ENCODE measurements at regions not wholly inside any gene's neighbourhood (a gene's known extent, or its start where the extent isn't known, plus 50 kb on each side); places are given as distances from the start of the nearest gene placed in this dataset.
A peak's percentile ranks its signal among the peaks of the same experiment; 100 is the strongest.

DNA sequence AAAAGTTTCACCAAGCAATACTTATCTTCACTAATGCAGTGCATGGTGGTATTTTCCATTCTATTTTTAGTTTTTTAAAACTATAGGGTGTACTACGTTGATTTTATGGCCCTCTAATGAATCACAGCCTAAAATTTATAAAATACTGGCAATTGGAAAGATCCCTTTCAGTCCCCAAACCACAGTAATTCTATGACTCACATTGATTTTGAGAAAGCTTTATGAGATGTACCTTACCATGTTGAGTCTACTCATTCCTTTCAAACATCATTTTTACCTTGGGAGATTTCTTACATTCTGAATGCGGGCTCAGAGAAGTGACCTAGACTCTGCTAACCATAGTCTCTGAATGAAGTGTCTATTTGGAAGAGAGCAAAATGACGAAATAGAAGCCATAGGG is 141.6 kb downstream of the GPR85 start:
- Histone ChIP-seq H2AK5ac (ENCODE audit: low read depth, low read length) (no peak overlapping the region), H2BK5ac (ENCODE audit: low read depth, low read length) (no peak overlapping the region), H2BK12ac (ENCODE audit: low read depth, low read length) (no peak overlapping the region), H2BK20ac (ENCODE audit: low read length) (no peak overlapping the region), H2BK15ac (ENCODE audit: low read length) (no peak overlapping the region), H4K20me1 (replicated peaks in 1 of 2; ENCODE audit: control insufficient read depth in 1 of 2, insufficient read depth in 2 of 2, low read length in 2 of 2) (no peaks in the 10 kb centered on the region), H3K27me3 (replicated peaks in 1 of 4; ENCODE audit: control insufficient read depth in 3 of 4, extremely low read depth in 1 of 4, insufficient read depth in 3 of 4, low read length in 3 of 4) (no peaks in the 10 kb centered on the region), H3K4me3 (ENCODE audit: extremely low read depth in 1 of 4, insufficient read depth in 2 of 4, low read depth in 3 of 4, low read length in 4 of 4) (no peak overlapping the region), H4K5ac (ENCODE audit: insufficient read length, low read depth, low read length) (no peak overlapping the region), H3K4me1 (replicated peaks in 1 of 4; ENCODE audit: control insufficient read depth in 3 of 4, insufficient read depth in 4 of 4, low read length in 3 of 4) (peaks cover 0 to 5% (median 4%) of the 10 kb centered on the region in 4 experiments; a peak in 4 of 7 replicates), H3K23ac (ENCODE audit: insufficient read length) (no peak overlapping the region), H4K8ac (ENCODE audit: extremely low read depth, insufficient read depth, low read length) (no peak overlapping the region), H3K14ac (ENCODE audit: insufficient read length) (no peak overlapping the region), H3K27ac (ENCODE audit: low read depth, low read length) (no peak overlapping the region), H2AFZ (ENCODE audit: low read length) (peak overlapping the region; percentile 23; the same call in 1 of the 2 replicates), H3K9ac (replicated peaks in 1 of 4; ENCODE audit: extremely low read depth in 1 of 4, low read depth in 3 of 4, low read length in 3 of 4) (no peak overlapping the region), H3K79me1 (ENCODE audit: low read depth, low read length) (no peaks in the 10 kb centered on the region), H3K4me2 (ENCODE audit: insufficient read depth in 1 of 2, low read depth in 2 of 2, low read length in 2 of 2) (no peak overlapping the region), H3K4ac (replicated peaks; ENCODE audit: insufficient read length, low read depth, low read length) (no peak overlapping the region), H2BK120ac (replicated peaks; ENCODE audit: low read depth, low read length) (no peak overlapping the region), H3K36me3 (ENCODE audit: control insufficient read depth in 2 of 4, insufficient read depth in 4 of 4, low read length in 3 of 4) (no peaks in the 10 kb centered on the region), H3K56ac (replicated peaks; ENCODE audit: insufficient read length, low read depth, low read length) (no peak overlapping the region), H3K79me2 (ENCODE audit: control insufficient read depth in 1 of 2, insufficient read depth in 2 of 2, low read length in 2 of 2) (no peaks in the 10 kb centered on the region), H3K23me2 (ENCODE audit: low read depth, low read length) (peaks cover 5% of the 10 kb centered on the region; the same call in 1 of the 2 replicates), H4K91ac (replicated peaks; ENCODE audit: insufficient read length, low read length) (no peak overlapping the region), H3K9me3 (ENCODE audit: insufficient read depth in 2 of 2, low read depth in 1 of 2, low read length in 1 of 2) (no peaks in the 10 kb centered on the region), H3K18ac (ENCODE audit: extremely low read depth, low read length) (no peak overlapping the region)
- FAIRE-seq (no peak), DNase-seq (ENCODE audit: low read depth in 1 of 2, low spot score in 2 of 2) (no peak)
- ChIA-PET POLR2A (ENCODE audit: partially characterized antibody) (no interaction called here), CTCF (ENCODE audit: partially characterized antibody) (no interaction called here)
- WGBS, 2 experiments (ENCODE audit: extremely low coverage in 1 of 2, insufficient coverage in 1 of 2, insufficient read length in 1 of 2, insufficient replicate concordance in 2 of 2, low coverage in 1 of 2, low lambda C conversion rate in 2 of 2, missing lambda C conversion rate in 1 of 2), result 87% methylated on average over 3 of the region's 3 CpGs; no CpG with 5 or more reads in 1 of the 2 experiments
- no peak for TF ChIP-seq RNF2 (IDR thresholded peaks at IDR 0.05; ENCODE audit: borderline replicate concordance, low read depth, low read length, missing control alignments, poor library complexity, severe bottlenecking)
- no peak for TF ChIP-seq MAX (IDR thresholded peaks at IDR 0.05)
- no peak for TF ChIP-seq ZNF274 (IDR thresholded peaks at IDR 0.05; ENCODE audit: borderline replicate concordance, extremely low read depth, low read length)
- TF ChIP-seq TEAD4 (IDR thresholded peaks at IDR 0.05; ENCODE audit: low read depth, low read length), result no peak
- TF ChIP-seq RBBP5 (IDR thresholded peaks at IDR 0.05; ENCODE audit: borderline replicate concordance, low read depth, low read length), result no peak
- TF ChIP-seq CTBP2 (IDR thresholded peaks at IDR 0.05; ENCODE audit: borderline replicate concordance, insufficient read depth, insufficient read length, low read length), result no peak
- no peak for TF ChIP-seq TAF1 (IDR thresholded peaks at IDR 0.05; ENCODE audit: low read depth, low read length)
